GM18520 (cell line): ENCODE measurements at regions not wholly inside any gene's neighbourhood (a gene's known extent, or its start where the extent isn't known, plus 50 kb on each side); places are given as distances from the start of the nearest gene placed in this dataset.

ENCODE experiments used
- ATAC-seq: cut with Tn5 transposase; IDR thresholded peaks from one replicate; pipeline ENCODE4 v1.9.1; 2021; ENCODE audit not compliant: unreplicated experiment

DNA sequence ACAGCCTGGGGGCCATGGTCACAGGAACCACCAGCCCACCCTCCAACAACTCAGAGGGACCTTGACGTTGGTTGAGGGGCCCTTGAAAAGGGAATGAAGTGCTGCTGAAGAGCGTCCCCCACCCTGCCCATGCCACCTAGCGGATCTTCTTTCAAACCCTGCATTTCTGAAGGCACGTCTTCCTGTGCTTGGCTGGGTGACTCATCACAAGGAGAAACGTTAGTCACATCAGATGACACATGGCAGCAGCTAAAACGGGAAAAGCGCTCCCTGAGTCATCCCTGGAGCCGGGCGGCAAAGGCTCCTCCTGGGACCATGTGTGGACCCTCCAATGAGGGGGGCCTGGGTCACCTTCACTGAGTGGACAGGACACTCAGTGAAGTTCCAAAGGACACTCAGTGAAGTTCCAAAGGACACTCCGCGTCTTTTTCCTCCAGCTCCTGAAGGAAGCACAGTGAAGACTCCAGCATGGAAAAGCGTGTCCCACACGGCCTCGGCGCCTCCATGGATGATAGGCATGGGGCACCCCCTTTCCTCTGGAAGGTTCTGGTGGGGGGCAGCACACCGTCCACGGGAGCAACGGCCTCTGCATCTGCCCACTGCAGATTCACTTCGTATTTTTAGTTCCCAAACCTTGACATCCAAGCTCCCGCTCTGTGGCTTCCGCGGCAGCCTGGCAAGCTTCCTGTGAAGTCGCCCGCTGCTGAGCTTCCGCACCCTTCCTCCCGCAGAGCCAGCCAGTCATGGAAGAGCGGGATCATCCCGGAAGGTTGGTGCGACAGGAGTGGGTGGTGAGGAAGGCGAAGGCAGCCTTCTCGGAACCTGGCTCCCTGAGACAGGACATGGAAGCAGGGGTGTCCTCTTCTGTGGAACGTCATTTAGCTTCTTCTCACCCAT lies 383.4 kb downstream of the VRK1 start:
- ATAC-seq = no peak

DNA sequence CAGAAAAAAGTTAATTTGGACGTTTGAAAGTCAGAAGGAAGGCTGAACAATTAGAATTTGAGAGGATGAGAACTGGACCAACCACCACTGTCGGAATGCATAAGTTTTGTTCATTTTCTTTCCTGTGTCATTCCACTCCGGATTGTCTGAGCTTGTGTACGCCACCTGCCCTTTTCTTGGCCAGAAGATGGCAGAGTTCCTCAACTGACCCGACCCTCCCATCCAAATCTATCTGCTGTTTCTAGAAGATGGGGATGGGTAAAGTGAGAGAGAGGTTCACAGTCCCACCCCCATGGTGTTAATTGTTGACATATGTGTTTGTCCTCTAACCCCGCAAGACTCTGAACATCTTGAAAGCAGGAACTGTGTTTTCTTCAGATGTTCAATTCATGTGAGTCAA lies 388.0 kb downstream of the VRK1 start:
- no peak for ATAC-seq

DNA sequence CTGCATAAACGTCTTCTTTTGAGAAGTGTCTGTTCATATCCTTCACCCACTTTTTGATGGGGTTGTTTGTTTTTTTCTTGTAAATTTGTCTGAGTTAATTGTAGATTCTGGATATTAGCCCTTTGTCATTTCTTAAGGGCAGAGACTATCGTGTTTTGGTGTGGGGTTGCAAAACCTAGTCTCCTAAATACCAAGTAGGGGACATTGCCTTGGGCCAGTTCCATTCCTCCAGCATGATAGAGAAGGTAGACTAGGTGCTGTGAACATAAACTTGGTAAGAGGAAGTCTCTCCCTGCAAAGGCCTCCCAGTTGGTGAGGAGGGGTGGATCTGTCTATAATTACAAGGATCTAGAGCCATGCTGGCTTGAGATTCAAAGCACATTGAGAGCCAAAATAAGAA lies 390.7 kb downstream of the VRK1 start:
- ATAC-seq = no peak

DNA sequence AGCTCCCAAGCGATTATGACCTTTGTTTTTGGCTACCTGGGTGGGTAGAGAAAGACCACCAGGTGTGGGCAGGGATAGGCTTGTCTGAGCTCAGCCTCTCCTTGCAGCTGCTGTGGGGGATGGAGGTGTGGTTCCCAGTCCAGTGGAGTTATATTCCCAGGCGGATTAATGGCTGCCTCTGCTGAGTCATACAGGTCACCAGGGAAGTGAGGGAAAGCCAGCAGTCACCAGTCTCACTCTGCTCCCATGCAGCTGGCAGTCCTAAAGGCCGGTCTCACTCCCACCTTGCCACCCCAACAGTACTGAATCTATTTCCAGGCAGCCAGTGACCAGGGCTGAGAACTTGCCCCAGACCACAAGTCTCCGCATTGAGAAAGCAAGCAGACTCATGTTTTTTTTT lies 399.2 kb downstream of the VRK1 start:
- ATAC-seq = no peak

DNA sequence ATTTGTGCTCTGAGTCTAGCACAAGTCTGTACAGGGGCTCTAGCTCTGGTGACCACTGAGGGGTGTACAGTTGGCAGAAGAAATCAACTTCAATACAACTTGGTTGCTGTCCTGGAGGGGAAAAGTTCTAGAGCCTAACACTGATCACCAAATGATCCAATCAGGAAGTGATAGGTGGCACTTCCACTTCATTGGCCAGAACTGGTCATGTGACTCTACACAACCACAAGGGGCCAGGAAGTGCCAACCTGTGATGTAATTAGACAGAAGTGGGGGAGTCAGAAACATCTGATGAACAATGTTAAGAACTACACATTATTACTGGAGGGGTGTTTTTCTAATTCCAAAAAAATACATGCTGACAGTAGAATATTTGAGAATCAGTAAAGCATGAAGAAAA lies 401.6 kb downstream of the VRK1 start:
- no peak for ATAC-seq

DNA sequence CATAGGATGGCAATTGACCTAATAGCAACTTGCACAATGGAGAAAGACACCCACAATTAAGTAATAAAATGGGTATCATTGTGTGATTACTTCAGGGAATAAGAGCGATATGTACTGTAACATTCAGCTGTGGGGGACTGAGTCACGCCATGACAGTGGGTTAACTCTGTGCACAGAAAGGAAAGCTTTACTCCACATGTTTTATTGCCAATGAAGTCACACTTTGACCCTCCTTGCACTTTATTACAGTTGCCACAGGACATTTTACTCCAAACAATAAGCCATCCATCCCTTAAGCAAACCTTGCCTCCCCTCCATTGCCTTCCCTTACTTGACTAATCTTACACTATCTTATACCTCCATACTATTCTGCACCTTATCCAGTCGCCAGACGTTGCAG lies 403.1 kb downstream of the VRK1 start:
- ATAC-seq = no peak

DNA sequence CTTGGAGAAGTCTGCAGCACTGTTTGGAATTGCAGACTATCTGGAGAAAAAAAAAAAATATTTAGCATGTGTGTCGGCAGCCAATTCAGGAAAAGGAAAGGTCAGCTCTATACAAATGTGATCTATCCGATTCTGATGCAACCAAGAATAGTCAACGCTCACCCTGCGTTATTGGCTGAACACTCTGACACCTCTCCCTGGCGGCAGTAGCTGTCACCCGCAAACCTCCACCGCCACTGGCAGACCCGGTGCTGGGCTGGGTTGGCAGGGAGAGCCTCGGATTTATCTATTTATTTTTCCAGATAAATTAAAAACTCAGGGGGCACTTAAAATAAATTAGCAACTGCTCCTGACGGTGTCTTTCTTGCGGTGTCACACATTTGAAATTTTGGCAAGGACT lies 409.7 kb downstream of the VRK1 start:
- no peak for ATAC-seq

DNA sequence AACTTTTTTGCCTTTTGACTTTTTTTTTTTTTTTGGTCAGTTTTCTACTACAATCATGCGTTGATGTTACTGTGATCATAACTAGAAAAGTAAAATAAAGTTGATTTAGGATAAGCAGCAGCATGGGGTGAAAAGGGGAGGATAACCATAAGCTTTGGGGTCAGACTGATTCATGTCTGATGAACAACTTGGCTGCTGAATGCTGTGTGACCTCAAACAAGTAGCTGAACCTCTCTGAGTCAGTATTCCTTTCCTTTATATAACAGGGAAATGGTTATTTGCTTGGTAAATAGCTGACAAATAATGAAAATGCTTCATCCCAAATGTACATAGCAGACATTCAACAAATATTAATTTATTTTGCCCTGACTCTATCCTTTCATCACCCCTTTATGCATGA lies 413.0 kb downstream of the VRK1 start:
- no peak for ATAC-seq

DNA sequence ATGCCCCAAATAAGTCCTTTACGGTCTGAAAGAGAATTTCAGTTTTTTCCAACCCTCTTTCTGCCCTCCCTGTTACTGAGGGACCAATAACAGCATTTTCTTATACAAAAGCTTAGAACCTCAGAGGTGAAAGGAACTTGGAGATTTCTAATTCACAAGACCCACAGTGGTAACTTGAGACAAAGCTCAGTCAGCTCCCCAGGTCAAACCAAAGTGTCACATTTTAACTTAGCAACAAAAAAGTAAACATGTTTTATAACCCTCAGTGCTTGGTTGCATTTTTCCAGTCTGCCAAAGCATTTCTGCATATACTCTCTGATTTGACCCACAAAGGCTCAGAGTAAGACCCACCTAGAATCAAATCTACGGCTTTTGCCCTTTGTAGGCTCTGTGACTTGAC lies 415.2 kb downstream of the VRK1 start:
- ATAC-seq = no peak

DNA sequence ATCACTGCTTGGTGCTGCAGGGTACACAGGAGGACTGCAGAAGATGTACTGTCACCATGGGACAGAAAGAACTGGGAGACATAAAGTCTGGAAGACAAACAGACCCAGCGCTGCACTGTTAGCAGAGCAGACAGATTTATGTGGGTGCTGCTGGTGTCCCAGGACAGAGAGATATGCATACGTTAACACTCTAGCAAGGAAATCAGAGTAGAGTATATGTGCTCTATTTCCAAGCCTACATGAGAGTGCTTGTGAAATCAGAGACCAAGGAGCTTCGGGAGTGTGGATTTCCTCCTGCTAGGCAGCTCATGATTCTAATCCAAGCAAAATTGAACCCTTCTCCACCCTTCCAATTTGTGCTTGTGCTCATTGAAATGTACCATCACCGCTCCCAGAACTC lies 416.5 kb downstream of the VRK1 start:
- no peak for ATAC-seq

DNA sequence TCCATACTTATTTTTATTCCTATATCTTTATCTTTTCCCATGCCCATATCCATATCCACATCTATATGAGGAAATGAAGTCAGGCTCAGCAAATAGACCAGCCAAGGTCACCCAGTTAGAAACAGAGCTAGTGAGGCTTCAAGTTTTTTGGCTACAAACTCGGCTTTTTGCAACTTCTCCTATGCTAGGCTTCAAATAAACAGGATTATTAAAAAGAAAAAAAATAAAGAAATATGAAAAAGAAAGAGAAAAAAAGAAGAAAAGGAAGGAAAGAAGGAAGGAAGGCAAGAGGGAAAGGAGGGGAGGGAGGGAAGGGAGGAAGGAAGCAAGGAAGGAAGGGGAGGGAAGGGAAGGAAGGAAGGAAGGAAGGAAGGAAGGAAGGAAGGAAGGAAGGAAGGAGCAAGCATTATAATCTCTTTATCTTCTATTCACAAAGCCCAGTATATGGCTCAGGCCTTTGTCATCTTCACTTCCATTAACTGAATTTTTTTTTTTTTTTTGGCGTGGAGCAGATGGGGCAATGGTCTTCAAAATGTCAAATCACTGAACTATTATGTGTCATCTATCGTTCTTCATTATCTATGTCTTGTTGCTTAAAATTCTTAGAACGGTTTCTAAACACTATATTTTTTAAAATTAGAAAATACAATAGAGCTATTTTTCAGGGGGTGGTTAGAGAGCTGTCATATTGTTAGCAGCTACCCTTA lies 418.2 kb downstream of the VRK1 start:
- no peak for ATAC-seq

DNA sequence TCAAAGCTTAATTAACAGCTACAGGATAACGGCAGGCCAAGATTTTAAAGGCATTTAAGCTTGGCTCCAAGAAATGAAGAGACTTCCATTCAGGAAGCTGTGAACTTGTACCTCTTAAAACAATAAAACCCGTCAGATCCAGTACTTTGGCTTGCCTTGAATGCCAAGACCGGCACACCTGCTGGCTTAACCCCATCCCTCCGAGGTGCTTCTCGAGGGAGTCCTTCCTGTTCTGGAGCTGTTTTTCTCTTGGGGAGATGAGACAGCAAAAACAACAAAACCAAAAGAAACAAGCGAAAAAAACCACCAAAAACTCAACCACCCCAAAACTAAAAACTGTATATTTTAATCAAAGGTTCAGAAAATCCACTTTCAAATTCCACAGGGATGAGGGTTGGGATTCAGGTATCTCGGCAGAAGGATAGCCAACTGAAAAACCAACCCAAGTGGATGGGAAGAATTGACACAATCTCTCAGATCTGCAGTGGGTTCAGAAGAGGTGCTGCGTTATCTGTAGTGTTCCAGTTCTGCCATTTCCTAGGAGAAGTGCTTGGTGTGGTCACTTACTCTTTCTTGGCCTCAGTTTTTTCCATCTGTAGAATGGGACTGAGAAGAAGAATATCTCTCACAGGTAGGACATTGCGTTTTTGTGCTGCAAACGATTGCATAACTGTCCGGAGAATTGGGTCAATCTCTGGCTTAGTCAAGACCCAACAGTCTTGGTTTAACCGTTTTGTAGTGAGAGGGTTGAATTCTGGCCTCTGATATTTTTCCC lies 420.1 kb downstream of the VRK1 start:
- ATAC-seq = no peak

DNA sequence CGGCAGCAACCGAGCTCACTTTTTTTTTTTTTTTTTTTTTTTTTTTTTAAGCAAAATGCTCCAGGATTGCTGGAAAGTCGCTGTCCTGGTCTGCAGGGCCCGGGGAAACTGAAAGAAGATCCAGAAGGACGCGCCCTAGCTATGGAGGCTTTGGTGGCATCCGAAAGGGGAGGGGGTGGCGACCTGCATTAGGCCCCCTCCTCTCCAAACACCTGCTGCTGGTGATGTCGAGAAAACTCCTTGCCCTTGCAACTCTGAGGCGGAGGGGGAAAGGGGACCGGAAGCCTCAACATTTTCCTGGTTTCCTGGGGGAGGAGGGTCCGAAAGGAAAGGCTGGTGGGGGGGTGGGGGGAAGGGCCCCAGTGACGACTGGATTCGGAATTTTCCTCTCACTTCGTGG lies 421.1 kb downstream of the VRK1 start:
- no peak for ATAC-seq

DNA sequence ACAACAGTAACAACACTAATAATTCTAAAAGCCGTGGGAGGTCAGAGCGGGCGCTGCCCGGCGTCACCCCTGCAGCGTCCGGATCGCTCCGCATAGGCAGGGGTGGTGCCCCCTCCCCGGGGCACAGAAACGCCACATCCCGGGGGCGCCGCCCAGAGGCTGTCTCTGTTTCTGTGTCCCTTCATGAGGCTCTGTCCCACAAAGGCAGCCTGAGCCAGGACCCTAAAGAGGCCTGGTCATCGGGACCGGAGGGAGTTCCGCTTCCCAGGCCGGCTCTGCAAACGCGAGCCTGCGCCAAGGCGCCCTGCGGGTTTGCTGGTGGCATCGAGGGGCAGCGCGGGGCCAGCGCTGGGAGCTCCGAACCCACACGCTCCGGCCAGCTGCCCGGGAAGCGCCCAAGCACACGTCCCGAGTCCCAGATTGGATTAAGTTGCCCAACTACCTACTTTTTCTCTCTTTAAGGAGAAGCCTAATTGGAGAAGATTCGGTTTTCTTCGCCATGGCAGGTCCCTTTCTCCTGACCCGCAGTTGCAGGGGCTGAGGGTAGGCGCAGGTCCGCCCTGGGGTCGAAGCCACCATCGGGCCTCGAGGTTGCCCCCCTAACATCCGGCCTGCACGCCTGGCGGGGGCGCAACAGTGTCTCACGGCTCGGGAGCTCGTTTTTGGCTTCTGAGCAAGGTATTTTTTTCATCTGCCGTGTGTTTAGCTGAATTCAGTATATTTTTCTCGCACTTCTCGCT lies 421.7 kb downstream of the VRK1 start:
- no peak for ATAC-seq

DNA sequence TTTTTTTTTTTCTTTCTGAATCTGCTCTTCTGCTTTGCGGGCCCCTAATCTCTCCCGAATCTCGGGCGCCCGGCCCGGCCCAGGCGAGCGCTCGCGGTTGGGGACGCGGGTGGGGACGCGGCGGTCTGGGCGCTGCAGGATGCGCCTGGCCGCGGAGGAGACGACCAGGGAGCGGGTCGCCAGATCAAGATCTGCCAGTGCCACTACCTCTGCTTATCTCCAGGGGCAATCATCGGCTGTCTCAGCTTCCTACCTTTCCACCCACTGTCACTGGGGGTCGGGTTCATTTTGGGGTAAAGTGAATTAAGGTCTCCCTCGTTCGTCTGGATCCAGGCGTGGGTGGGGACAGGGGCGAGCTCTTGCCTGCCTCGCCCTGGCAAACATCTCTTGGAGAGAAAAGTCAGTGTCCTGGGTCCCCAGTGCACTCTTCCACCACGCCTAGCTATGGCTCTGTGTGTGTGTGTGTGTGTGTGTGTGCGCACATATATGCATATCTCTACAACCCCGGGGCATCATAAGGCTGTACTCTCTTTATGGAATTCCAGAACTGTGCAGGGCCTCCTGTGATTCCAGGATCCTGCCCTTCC lies 422.3 kb downstream of the VRK1 start:
- no peak for ATAC-seq

DNA sequence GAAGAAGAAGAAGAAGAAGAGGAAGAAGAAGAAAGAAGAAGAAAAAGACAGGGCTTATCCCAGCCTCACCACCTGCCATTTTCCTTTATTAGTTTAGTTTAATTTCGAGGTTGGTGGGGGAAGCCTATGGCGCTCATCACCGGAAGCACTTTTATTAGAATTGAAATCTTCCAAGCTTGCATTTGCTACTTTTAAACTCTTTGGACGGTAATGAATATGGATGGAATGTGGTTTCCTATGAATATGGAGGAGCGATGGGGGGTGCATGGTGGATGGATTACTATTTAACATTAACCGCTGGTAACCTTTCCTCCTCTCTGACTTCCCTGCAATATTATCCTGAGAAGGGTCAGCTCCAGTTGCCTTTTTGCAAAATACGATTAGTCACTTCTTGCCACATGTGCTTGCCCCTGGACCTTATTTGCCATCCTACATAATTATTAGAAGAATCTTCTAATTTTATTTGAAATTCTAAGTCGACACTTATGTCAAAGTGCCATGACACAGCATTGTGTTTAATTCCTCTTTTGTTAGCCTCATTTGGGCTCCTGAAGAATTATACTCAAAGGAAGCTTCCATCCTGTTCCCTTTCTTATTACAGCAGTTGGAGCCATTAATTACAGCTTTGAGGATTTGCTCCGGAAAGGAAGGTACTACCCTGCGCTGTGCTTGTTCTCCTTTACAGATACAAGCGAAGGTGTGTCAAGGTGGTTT lies 424.5 kb downstream of the VRK1 start:
- ATAC-seq = no peak

DNA sequence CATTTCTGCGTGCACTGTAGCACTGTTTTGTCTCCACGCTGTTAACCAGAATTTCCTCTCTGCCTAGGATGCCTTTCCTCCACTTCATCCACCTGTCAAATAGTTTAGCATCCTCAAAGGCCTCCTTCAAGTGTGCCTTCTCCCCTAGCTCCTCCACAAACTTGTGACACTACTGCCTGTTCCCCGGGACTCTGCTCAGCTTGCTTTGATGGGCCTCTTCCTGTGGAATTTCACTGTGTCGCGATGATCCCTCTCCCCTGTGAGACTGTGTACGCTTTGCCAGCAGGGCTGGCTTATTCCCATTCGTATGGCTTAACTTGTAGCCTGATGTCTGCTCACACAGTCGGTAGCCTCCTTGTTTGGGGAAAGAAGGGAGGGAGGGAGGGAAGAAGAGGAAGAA lies 426.8 kb downstream of the VRK1 start:
- no peak for ATAC-seq

DNA sequence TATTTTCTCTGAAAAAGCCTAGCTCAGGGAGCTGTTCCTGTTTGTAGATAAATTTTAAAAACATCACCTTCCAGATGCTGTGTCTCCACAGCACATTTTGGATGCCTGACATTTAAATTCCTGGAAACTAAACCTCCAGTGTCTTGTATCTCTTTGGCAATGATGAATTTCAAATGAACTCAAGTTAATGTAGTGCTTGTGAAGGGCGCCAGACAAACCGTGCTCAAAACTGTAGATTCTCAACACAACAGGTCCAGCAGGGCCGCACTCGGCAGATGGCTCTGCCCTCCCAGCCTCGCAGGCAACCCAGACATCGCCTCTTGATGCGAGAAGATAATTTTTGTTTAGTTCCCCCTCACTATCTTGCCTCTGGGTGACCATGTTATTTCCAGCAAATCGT lies 432.9 kb downstream of the VRK1 start:
- ATAC-seq = no peak

DNA sequence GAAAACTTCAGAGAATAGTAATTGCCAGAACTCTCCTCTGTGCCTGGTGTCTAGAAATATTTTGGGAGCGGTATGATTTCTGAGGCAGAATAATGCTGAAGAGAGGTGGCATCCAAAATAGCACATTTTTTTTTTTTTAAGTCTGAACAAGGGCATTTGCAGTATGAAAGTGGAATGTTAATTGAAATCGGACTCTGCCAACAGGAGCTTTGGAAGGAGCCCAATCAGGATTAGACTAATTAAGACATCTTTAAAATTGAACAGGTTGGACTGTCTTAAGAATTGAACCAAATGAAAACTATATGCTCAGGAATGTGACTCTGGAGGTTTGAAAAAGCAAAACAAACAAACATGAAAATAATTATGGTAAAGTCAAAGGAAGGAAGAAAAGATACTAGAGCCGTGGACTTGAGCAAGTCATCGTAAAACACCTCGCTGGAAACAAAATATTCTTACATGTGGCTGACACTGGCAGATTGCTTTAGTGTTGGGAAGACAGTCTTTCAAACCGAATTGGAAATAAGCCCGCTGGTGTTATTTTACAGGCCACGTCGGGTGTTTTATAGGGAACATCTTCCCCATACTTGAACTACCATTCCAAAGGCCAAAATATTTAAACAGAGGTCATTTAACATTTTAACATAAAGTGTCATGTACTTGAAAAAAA lies 436.3 kb downstream of the VRK1 start:
- no peak for ATAC-seq

DNA sequence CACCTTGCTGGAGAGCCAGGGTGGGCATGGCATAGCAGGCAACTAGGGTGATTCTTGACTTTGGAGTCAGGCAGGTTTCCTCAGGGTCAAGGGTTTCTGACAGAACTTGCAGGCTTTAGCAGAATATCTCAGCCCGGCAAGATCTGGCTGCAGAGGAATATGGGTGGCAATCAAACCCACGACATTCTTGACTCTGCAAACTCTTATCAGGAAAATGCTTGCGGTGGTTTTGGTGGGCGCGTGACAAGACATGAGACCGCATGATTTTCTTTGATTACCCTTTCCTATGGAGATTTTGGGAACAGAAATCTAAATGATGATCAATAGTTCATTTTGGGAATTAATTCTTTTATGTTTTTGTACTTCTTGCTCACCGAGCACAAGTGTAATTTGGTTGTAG lies 449.5 kb downstream of the VRK1 start:
- ATAC-seq = no peak
